HCT116 (cell line): ENCODE measurements at regions not wholly inside any gene's neighbourhood (a gene's known extent, or its start where the extent isn't known, plus 50 kb on each side); places are given as distances from the start of the nearest gene placed in this dataset.

ENCODE experiments used
- ATAC-seq: fragments of 200-7000 bp; cut with Tn5 transposase; 2 replicates; pipeline ENCODE4 v1.9.1; 2020; ENCODE audit warnings: mild to moderate bottlenecking, moderate library complexity
- BruUV-seq: library from RNA; stranded (reverse); fragments of 400-500 nt; replicated peaks from 2 replicates; lab custom pipeline; 2021; lab: Mats Ljungman, UMichigan
- CTCF ChIA-PET: fragments of 300-600 bp; sonication (Branson Sonifier 250); formaldehyde crosslinking; loops from one replicate; lab custom pipeline; 2021; ENCODE audit warnings: antibody characterized with exemption; lab: Charles Lee
- POLR2A ChIA-PET: fragments of 300-600, 350-600 bp; sonication (Branson Sonifier 250); formaldehyde crosslinking; loops from one replicate; lab custom pipeline; 2021; ENCODE audit warnings: antibody characterized with exemption; lab: Charles Lee
- RAD21 ChIA-PET, 2 experiments: fragments of 300-600 bp; sonication (Branson Sonifier 250); formaldehyde crosslinking; loops; one replicate each; lab custom pipeline; 2023; ENCODE audit warnings: low total read pairs in 2 of 2; ENCODE audit not compliant: uncharacterized antibody in 2 of 2, unreplicated experiment in 2 of 2, low non-redundant PET in 1 of 2; lab: Charles Lee
- DNase-seq: peaks from one replicate; pipeline ENCODE4 v3.0.0-alpha.2; 2010; ENCODE audit warnings: low read depth, low spot score
- H2AFZ ChIP-seq: fragments of 200-600 bp; shearing (Covaris generic), sonication (generic); 2 replicates; pipeline ENCODE4 v1.6.1; 2017; ENCODE audit warnings: low read depth, mixed run types, mixed read lengths, antibody characterized with exemption, low read length; ENCODE audit not compliant: poor library complexity, severe bottlenecking
- H3K27ac ChIP-seq: 2 replicates; pipeline ENCODE4 v1.5.1; 2012; ENCODE audit warnings: low read depth, low read length
- H3K27me3 ChIP-seq: fragments of 200-600 bp; sonication (generic); 2 replicates; pipeline ENCODE4 v1.6.1; 2016; ENCODE audit warnings: mixed run types, low read length, mixed read lengths; ENCODE audit not compliant: insufficient read depth
- H3K36me3 ChIP-seq, 2 experiments: fragments of 200-500 bp in 1 of 2; fragments of 200-600 bp in 1 of 2; sonication (Bioruptor generic) in 1 of 2; sonication (generic) in 1 of 2; 2 replicates each; pipeline versions ENCODE4 v1.5.1 to v1.6.1; 2014 to 2016; ENCODE audit warnings: low read length in 2 of 2, inconsistent platforms in 1 of 2, mixed read lengths in 1 of 2, mixed run types in 1 of 2; ENCODE audit not compliant: insufficient read depth in 2 of 2, control insufficient read depth in 1 of 2
- H3K4me1 ChIP-seq, 2 experiments: fragments of 200-600 bp in 1 of 2; sonication (generic) in 1 of 2; 2 replicates each; pipeline versions ENCODE4 v1.5.1 to v1.6.1; 2012 to 2017; ENCODE audit warnings: low read length in 2 of 2, inconsistent platforms in 1 of 2, mild to moderate bottlenecking in 1 of 2, mixed read lengths in 1 of 2, mixed run types in 1 of 2, moderate library complexity in 1 of 2; ENCODE audit not compliant: insufficient read depth in 2 of 2, control insufficient read depth in 1 of 2
- H3K4me2 ChIP-seq: fragments of 200-600 bp; sonication (generic); 2 replicates; pipeline ENCODE4 v1.6.1; 2017; ENCODE audit warnings: mixed run types, low read length, mixed read lengths
- H3K4me3 ChIP-seq, 2 experiments: fragments of 200-600 bp in 1 of 2; sonication (generic) in 1 of 2; replicated peaks in 1 of 2; 2 replicates each; pipeline ENCODE4 v1.5.1; 2011 to 2016; ENCODE audit warnings: low read length in 2 of 2, control low read depth in 1 of 2, low read depth in 1 of 2, mild to moderate bottlenecking in 1 of 2, mixed read lengths in 1 of 2, mixed run types in 1 of 2
- H3K79me2 ChIP-seq: fragments of 200-600 bp; sonication (generic); 2 replicates; pipeline ENCODE4 v1.6.1; 2017; ENCODE audit warnings: mild to moderate bottlenecking, mixed run types, low read length, moderate library complexity, mixed read lengths; ENCODE audit not compliant: insufficient read depth
- H3K9ac ChIP-seq: fragments of 200-600 bp; sonication (generic); 2 replicates; pipeline ENCODE4 v1.6.1; 2016; ENCODE audit warnings: low read length, mixed read lengths
- H3K9me2 ChIP-seq: fragments of 200-600 bp; sonication (generic), shearing (Covaris generic); 2 replicates; pipeline ENCODE4 v1.6.1; 2017; ENCODE audit warnings: mixed run types, mild to moderate bottlenecking, moderate library complexity; ENCODE audit not compliant: insufficient read depth
- H3K9me3 ChIP-seq, 2 experiments: fragments of 200-500 bp in 1 of 2; fragments of 200-600 bp in 1 of 2; sonication (Bioruptor generic) in 1 of 2; sonication (generic) in 1 of 2; 2 replicates each; pipeline ENCODE4 v1.6.1; 2014 to 2017; ENCODE audit warnings: low read length in 2 of 2, mixed read lengths in 2 of 2, inconsistent platforms in 1 of 2, low read depth in 1 of 2, mild to moderate bottlenecking in 1 of 2, mixed run types in 1 of 2, moderate library complexity in 1 of 2; ENCODE audit not compliant: control insufficient read depth in 1 of 2, insufficient read depth in 1 of 2
- H4K20me1 ChIP-seq: fragments of 200-600 bp; sonication (generic), shearing (Covaris generic); 2 replicates; pipeline ENCODE4 v1.6.1; 2017; ENCODE audit warnings: mixed run types, mild to moderate bottlenecking, moderate library complexity; ENCODE audit not compliant: insufficient read depth
- CBX3 ChIP-seq: IDR thresholded peaks from 2 replicates; pipeline ENCODE4 v1.6.1; 2012; ENCODE audit warnings: low read depth
- CEBPB ChIP-seq: IDR thresholded peaks from 2 replicates; pipeline ENCODE4 v1.6.1; 2012; ENCODE audit warnings: low read depth
- EGR1 ChIP-seq: IDR thresholded peaks from 2 replicates; pipeline ENCODE4 v1.6.1; 2012; ENCODE audit warnings: low read depth
- EZH2phosphoT487 ChIP-seq: fragments of 200-600 bp; IDR thresholded peaks from 2 replicates; pipeline ENCODE4 v1.6.1; 2018; ENCODE audit warnings: antibody characterized with exemption, borderline replicate concordance
- FOSL1 ChIP-seq: IDR thresholded peaks from 2 replicates; pipeline ENCODE4 v1.6.1; 2012; ENCODE audit warnings: low read depth
- JUND ChIP-seq: IDR thresholded peaks from 2 replicates; pipeline ENCODE4 v1.6.1; 2012
- MAX ChIP-seq: IDR thresholded peaks from 2 replicates; pipeline ENCODE4 v1.6.1; 2012
- POLR2A ChIP-seq: IDR thresholded peaks from 2 replicates; pipeline ENCODE4 v1.7.0; 2011; ENCODE audit warnings: borderline replicate concordance; ENCODE audit not compliant: insufficient read depth, insufficient read length; ENCODE audit errors: extremely low read depth
- POLR2AphosphoS5 ChIP-seq: IDR thresholded peaks from 2 replicates; pipeline ENCODE4 v1.6.1; 2011; ENCODE audit warnings: mild to moderate bottlenecking, low read depth, low read length, moderate library complexity
- RAD21 ChIP-seq: IDR thresholded peaks from 2 replicates; pipeline ENCODE4 v1.6.1; 2012; ENCODE audit warnings: low read depth, mild to moderate bottlenecking
- REST ChIP-seq: IDR thresholded peaks from 2 replicates; pipeline ENCODE4 v1.6.1; 2012; ENCODE audit warnings: low read depth
- SIN3A ChIP-seq: IDR thresholded peaks from 2 replicates; pipeline ENCODE4 v1.6.1; 2012; ENCODE audit warnings: low read depth
- TCF7L2 ChIP-seq: IDR thresholded peaks from 2 replicates; pipeline ENCODE4 v1.7.0; 2011; ENCODE audit warnings: borderline replicate concordance, inconsistent platforms; ENCODE audit not compliant: insufficient read depth, insufficient read length; ENCODE audit errors: extremely low read depth
- YY1 ChIP-seq: IDR thresholded peaks from 2 replicates; pipeline ENCODE4 v1.6.1; 2011; ENCODE audit warnings: low read length, low read depth, moderate library complexity, mild to moderate bottlenecking; ENCODE audit not compliant: insufficient replicate concordance; ENCODE audit errors: extremely low read depth
- ZFX ChIP-seq: fragments of 450-650 bp; IDR thresholded peaks from 2 replicates; pipeline ENCODE4 v1.6.1; 2017
- intact Hi-C: fragments of 100-400 bp; cut with micrococcal nuclease; formaldehyde crosslinking; loops from 2 replicates; pipeline ENCODE4 v1.10.0; 2022
- TF ChIP-seq, protein P1 (sequence below), 3 experiments: fragments of 200-600 bp in 1 of 3; sonication (generic) in 1 of 3; IDR thresholded peaks in 2 of 3; conservative IDR thresholded peaks in 1 of 3; 2 replicates each; pipeline ENCODE4 v1.5.1; 2012 to 2017; ENCODE audit warnings: low read depth in 2 of 3, low read length in 2 of 3, antibody characterized with exemption in 1 of 3, borderline replicate concordance in 1 of 3, control low read depth in 1 of 3, mild to moderate bottlenecking in 1 of 3, mixed read lengths in 1 of 3, mixed run types in 1 of 3, moderate library complexity in 1 of 3; ENCODE audit not compliant: insufficient read depth in 1 of 3

DNA sequence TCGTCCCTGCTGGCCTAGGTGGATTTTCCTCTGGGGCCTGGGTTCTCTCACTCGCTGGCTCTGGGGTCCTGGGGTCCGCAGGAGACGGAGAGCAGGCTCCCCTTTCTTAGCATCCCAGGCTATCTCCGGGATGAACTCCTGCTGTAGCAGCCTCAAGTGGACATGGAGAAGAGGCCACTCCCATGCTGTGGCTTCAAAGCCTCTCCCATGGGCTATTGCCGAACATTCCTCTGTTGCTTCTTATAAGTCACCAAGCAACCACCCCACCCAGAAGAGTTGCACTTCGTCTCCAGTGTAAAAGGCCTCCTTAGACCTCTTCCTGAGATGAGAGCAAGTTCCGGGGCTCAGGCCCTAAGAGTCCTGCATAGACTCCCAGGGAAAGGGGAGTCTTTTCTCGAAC is 124.0 kb upstream of the RCN1 start:
- ChIA-PET CTCF (interaction anchor here (1.3 to 2.4 kb wide), 2 partner anchors 9 to 209 kb away, joined by 3 to 16 read pairs; no protein-coding TSS in a partner anchor), POLR2A (no interaction called here)

More for the DNA sequence above, 124.0 kb upstream of the RCN1 start:
- intact Hi-C loops: loop anchor here (10.0 kb wide), 1 partner anchor 208 kb away; no protein-coding TSS in a partner anchor
- RAD21 ChIA-PET: no interaction called here
- no TSS peak for BruUV-seq
- ATAC-seq: no peak
- H3K4me3 ChIP-seq: no peak overlapping the region
- no peak for DNase-seq
- H3K27me3 ChIP-seq: no peaks in the 10 kb centered on the region
- no peak overlapping the region for H3K4me2 ChIP-seq
- no peak overlapping the region for H3K9ac ChIP-seq
- TF ChIP-seq MAX: no peak
- no peak for TF ChIP-seq REST
- TF ChIP-seq EGR1: no peak
- no peak for TF ChIP-seq RAD21
- no peak for TF ChIP-seq TCF7L2
- TF ChIP-seq CBX3: no peak
- no peak for TF ChIP-seq POLR2AphosphoS5
- no peak for TF ChIP-seq JUND
- TF ChIP-seq FOSL1: no peak
- TF ChIP-seq SIN3A: no peak
- no peak for TF ChIP-seq POLR2A
- TF ChIP-seq, protein P1, sequence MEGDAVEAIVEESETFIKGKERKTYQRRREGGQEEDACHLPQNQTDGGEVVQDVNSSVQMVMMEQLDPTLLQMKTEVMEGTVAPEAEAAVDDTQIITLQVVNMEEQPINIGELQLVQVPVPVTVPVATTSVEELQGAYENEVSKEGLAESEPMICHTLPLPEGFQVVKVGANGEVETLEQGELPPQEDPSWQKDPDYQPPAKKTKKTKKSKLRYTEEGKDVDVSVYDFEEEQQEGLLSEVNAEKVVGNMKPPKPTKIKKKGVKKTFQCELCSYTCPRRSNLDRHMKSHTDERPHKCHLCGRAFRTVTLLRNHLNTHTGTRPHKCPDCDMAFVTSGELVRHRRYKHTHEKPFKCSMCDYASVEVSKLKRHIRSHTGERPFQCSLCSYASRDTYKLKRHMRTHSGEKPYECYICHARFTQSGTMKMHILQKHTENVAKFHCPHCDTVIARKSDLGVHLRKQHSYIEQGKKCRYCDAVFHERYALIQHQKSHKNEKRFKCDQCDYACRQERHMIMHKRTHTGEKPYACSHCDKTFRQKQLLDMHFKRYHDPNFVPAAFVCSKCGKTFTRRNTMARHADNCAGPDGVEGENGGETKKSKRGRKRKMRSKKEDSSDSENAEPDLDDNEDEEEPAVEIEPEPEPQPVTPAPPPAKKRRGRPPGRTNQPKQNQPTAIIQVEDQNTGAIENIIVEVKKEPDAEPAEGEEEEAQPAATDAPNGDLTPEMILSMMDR (IDR thresholded peaks at IDR 0.05 in 2 of 3, conservative IDR thresholded peaks at IDR 0.05 in 1 of 3; ENCODE audit: borderline replicate concordance in 1 of 3, insufficient read depth in 1 of 3, low read depth in 2 of 3, low read length in 2 of 3): no peak
- no peak for TF ChIP-seq ZFX
- no peak for TF ChIP-seq EZH2phosphoT487
- no peak for TF ChIP-seq YY1
- no peak for TF ChIP-seq CEBPB
- H3K36me3 ChIP-seq: no peaks in the 10 kb centered on the region
- H3K79me2 ChIP-seq: no peaks in the 10 kb centered on the region
- no peak overlapping the region for H3K27ac ChIP-seq
- no peaks in the 10 kb centered on the region for H3K9me2 ChIP-seq
- no peaks in the 10 kb centered on the region for H3K4me1 ChIP-seq
- H2AFZ ChIP-seq: no peak overlapping the region
- no peaks in the 10 kb centered on the region for H3K9me3 ChIP-seq
- no peaks in the 10 kb centered on the region for H4K20me1 ChIP-seq
